NCI-H748 (cell line): ENCODE measurements at regions not wholly inside any gene's neighbourhood (a gene's known extent, or its start where the extent isn't known, plus 50 kb on each side); places are given as distances from the start of the nearest gene placed in this dataset.
"Not testable (repeated sequence)": the region's sequence is repeated elsewhere in the genome, so short reads cannot be mapped to it uniquely, and the experiment has no call there.

Source experiments
- DNase-seq: peaks from one replicate; lab custom pipeline; 2025; ENCODE audit not compliant: unreplicated experiment; lab: John Stamatoyannopoulos, UW

- no peak for DNase-seq
These were observed 50.6 kb upstream of the SLC44A3 start for GRCh38 chr1:94769551-94769950.

GRCh38 chr1:94768036-94768435 lies 52.1 kb upstream of the SLC44A3 start:
- no peak for DNase-seq

GRCh38 chr1:94765958-94766357 lies 54.2 kb upstream of the SLC44A3 start:
- DNase-seq: no peak

- DNase-seq: no peak
These were observed 61.0 kb upstream of the SLC44A3 start for GRCh38 chr1:94759188-94759587.

GRCh38 chr1:94757931-94758330 lies 62.2 kb upstream of the SLC44A3 start:
- no peak for DNase-seq

- no peak for DNase-seq
These were observed 64.5 kb upstream of the SLC44A3 start for GRCh38 chr1:94755675-94756074.

- not testable (repeated sequence) for DNase-seq
These were observed 65.1 kb upstream of the SLC44A3 start for GRCh38 chr1:94755016-94755415.

- DNase-seq: no peak
These were observed 65.6 kb upstream of the SLC44A3 start for GRCh38 chr1:94754570-94754969.

- DNase-seq: no peak
These were observed 66.1 kb upstream of the SLC44A3 start for GRCh38 chr1:94754095-94754494.

- no peak for DNase-seq
These were observed 66.8 kb upstream of the SLC44A3 start for GRCh38 chr1:94753171-94753972.

GRCh38 chr1:94751483-94751882 lies 68.7 kb upstream of the SLC44A3 start:
- DNase-seq: not testable (repeated sequence)

GRCh38 chr1:94746635-94747525 lies 73.3 kb upstream of the SLC44A3 start:
- no peak for DNase-seq

GRCh38 chr1:94745742-94746141 lies 74.4 kb upstream of the SLC44A3 start:
- DNase-seq: no peak

- DNase-seq: peak; percentile 47
These were observed 76.3 kb upstream of the SLC44A3 start for GRCh38 chr1:94743862-94744261.

- no peak for DNase-seq
These were observed 78.2 kb upstream of the SLC44A3 start for GRCh38 chr1:94741996-94742395.

- DNase-seq: no peak
These were observed 78.6 kb upstream of the SLC44A3 start for GRCh38 chr1:94741510-94741909.

GRCh38 chr1:94739521-94740061 lies 80.6 kb upstream of the SLC44A3 start:
- no peak for DNase-seq

- no peak for DNase-seq
These were observed 81.8 kb upstream of the SLC44A3 start for GRCh38 chr1:94738371-94738770.

GRCh38 chr1:94737124-94737998 lies 82.8 kb upstream of the SLC44A3 start:
- DNase-seq: no peak

GRCh38 chr1:94736549-94736948 lies 83.6 kb upstream of the SLC44A3 start:
- no peak for DNase-seq

GRCh38 chr1:94736073-94736472 lies 84.1 kb upstream of the SLC44A3 start:
- DNase-seq: no peak
